Keratinocyte (primary cell): ENCODE measurements at regions not wholly inside any gene's neighbourhood (a gene's known extent, or its start where the extent isn't known, plus 50 kb on each side); places are given as distances from the start of the nearest gene placed in this dataset.

Source experiments
- DNase-seq: peaks from one replicate; pipeline ENCODE4 v3.0.0-alpha.2; 2011; ENCODE audit warnings: low read depth, missing footprints, low spot score
- FAIRE-seq: peaks from 2 replicates; lab custom pipeline; 2011; peaks lifted over from hg19 to GRCh38; lab: Jason Lieb, UNC
- H2AFZ ChIP-seq: 2 replicates; pipeline ENCODE4 v1.6.0; 2012; ENCODE audit warnings: low read length, control low read depth, inconsistent platforms; ENCODE audit not compliant: control insufficient read depth
- H3K27ac ChIP-seq: 2 replicates; pipeline ENCODE4 v1.5.1; 2011; ENCODE audit warnings: low read length; ENCODE audit not compliant: control insufficient read depth, insufficient read depth
- H3K27me3 ChIP-seq: 3 replicates; pipeline ENCODE4 v1.6.0; 2011; ENCODE audit warnings: low read length; ENCODE audit not compliant: control insufficient read depth, insufficient read depth; ENCODE audit errors: extremely low read depth
- H3K36me3 ChIP-seq, 2 experiments: 2 replicates in 1 of 2; 3 replicates in 1 of 2; pipeline ENCODE4 v1.5.1; 2011; ENCODE audit warnings: low read length in 2 of 2, mild to moderate bottlenecking in 1 of 2; ENCODE audit not compliant: control insufficient read depth in 2 of 2, insufficient read depth in 2 of 2; ENCODE audit errors: extremely low read depth in 1 of 2
- H3K4me1 ChIP-seq: 3 replicates; pipeline ENCODE4 v1.5.1; 2011; ENCODE audit warnings: low read length; ENCODE audit not compliant: control insufficient read depth, insufficient read depth; ENCODE audit errors: extremely low read depth
- H3K4me2 ChIP-seq: 3 replicates; pipeline ENCODE4 v1.6.0; 2011; ENCODE audit warnings: low read depth, low read length; ENCODE audit not compliant: control insufficient read depth, insufficient read depth; ENCODE audit errors: extremely low read depth
- H3K4me3 ChIP-seq, 3 experiments: fragments of 200-600 bp in 1 of 3; sonication (generic) in 1 of 3; 2 replicates in 2 of 3; 3 replicates in 1 of 3; pipeline ENCODE4 v1.5.1; 2011 to 2016; ENCODE audit warnings: low read length in 3 of 3, mild to moderate bottlenecking in 3 of 3, control low read depth in 2 of 3, inconsistent platforms in 1 of 3, low read depth in 1 of 3, mixed read lengths in 1 of 3, mixed run types in 1 of 3, moderate library complexity in 1 of 3; ENCODE audit not compliant: control insufficient read depth in 2 of 3, insufficient read depth in 2 of 3; ENCODE audit errors: extremely low read depth in 1 of 3
- H3K79me2 ChIP-seq: 2 replicates; pipeline ENCODE4 v1.6.0; 2012; ENCODE audit warnings: low read length; ENCODE audit not compliant: control insufficient read depth, insufficient read depth
- H3K9ac ChIP-seq: 3 replicates; pipeline ENCODE4 v1.6.0; 2011; ENCODE audit warnings: low read length; ENCODE audit not compliant: control insufficient read depth, insufficient read depth; ENCODE audit errors: extremely low read depth
- H3K9me1 ChIP-seq: 3 replicates; pipeline ENCODE4 v1.6.0; 2011; ENCODE audit warnings: low read length; ENCODE audit not compliant: control insufficient read depth, insufficient read depth; ENCODE audit errors: extremely low read depth
- H3K9me3 ChIP-seq: 2 replicates; pipeline ENCODE4 v1.5.1; 2012; ENCODE audit warnings: low read depth, low read length; ENCODE audit not compliant: control insufficient read depth
- H4K20me1 ChIP-seq: 3 replicates; pipeline ENCODE4 v1.6.0; 2011; ENCODE audit warnings: low read length; ENCODE audit not compliant: control insufficient read depth, insufficient read depth; ENCODE audit errors: extremely low read depth
- EZH2 ChIP-seq: IDR thresholded peaks from one replicate; pipeline ENCODE4 v1.6.1; 2012; ENCODE audit warnings: inconsistent platforms, mild to moderate bottlenecking, low read length, moderate library complexity
- dilution Hi-C: fragments of 300-500 bp; cut with MboI; formaldehyde crosslinking; loops from one replicate; pipeline ENCODE4 v1.7.0; 2020; ENCODE audit warnings: low sequenced_read_pairs; ENCODE audit not compliant: extremely low pct_ligation_motif_present
- TF ChIP-seq, protein P1 (sequence below), 3 experiments: IDR thresholded peaks in 1 of 3; conservative IDR thresholded peaks in 1 of 3; optimal IDR thresholded peaks in 1 of 3; 2 replicates in 2 of 3; 3 replicates in 1 of 3; pipeline versions ENCODE3 to v1.5.1; 2011; ENCODE audit warnings: low read length in 3 of 3, mild to moderate bottlenecking in 3 of 3, moderate library complexity in 2 of 3, control low read depth in 1 of 3, inconsistent platforms in 1 of 3; ENCODE audit not compliant: insufficient read depth in 2 of 3; ENCODE audit errors: extremely low read depth in 1 of 3

DNA sequence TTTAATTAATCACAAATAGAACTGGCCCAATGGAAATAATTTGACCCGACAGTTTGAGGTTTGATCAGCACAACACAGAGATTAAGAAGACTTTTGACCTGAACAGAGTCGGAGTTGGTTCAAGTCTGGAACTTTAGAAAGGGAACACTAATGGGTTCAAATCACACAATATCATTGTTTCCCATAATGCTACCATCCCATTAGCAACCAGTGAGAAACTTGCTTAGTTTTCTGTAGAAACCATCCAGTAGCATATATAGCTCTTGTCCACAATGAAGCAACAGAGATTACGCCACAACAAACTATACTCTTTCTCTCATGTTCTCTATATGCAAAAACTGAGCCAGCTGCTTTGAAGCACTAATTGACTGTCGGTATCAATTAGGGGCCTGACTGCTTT is 376.9 kb upstream of the SPRY2 start:
- Histone ChIP-seq H3K9me1 (no peaks in the 10 kb centered on the region), H3K4me3 (no peak overlapping the region), H3K27ac (no peak overlapping the region), H3K4me2 (no peak overlapping the region), H3K79me2 (no peaks in the 10 kb centered on the region), H4K20me1 (no peaks in the 10 kb centered on the region), H3K9ac (no peak overlapping the region), H3K27me3 (no peaks in the 10 kb centered on the region), H3K36me3 (no peaks in the 10 kb centered on the region), H2AFZ (no peak overlapping the region), H3K9me3 (no peaks in the 10 kb centered on the region), H3K4me1 (no peaks in the 10 kb centered on the region)
- TF ChIP-seq, protein P1, sequence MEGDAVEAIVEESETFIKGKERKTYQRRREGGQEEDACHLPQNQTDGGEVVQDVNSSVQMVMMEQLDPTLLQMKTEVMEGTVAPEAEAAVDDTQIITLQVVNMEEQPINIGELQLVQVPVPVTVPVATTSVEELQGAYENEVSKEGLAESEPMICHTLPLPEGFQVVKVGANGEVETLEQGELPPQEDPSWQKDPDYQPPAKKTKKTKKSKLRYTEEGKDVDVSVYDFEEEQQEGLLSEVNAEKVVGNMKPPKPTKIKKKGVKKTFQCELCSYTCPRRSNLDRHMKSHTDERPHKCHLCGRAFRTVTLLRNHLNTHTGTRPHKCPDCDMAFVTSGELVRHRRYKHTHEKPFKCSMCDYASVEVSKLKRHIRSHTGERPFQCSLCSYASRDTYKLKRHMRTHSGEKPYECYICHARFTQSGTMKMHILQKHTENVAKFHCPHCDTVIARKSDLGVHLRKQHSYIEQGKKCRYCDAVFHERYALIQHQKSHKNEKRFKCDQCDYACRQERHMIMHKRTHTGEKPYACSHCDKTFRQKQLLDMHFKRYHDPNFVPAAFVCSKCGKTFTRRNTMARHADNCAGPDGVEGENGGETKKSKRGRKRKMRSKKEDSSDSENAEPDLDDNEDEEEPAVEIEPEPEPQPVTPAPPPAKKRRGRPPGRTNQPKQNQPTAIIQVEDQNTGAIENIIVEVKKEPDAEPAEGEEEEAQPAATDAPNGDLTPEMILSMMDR (optimal IDR thresholded peaks at IDR 0.05 in 1 of 3, IDR thresholded peaks at IDR 0.05 in 1 of 3, conservative IDR thresholded peaks at IDR 0.05 in 1 of 3; ENCODE audit: extremely low read depth in 1 of 3, insufficient read depth in 2 of 3, low read length in 3 of 3), result no peak
- TF ChIP-seq EZH2, result no peak
- dilution Hi-C loops, result no loop called here
- FAIRE-seq (no peak), DNase-seq (no peak)

DNA sequence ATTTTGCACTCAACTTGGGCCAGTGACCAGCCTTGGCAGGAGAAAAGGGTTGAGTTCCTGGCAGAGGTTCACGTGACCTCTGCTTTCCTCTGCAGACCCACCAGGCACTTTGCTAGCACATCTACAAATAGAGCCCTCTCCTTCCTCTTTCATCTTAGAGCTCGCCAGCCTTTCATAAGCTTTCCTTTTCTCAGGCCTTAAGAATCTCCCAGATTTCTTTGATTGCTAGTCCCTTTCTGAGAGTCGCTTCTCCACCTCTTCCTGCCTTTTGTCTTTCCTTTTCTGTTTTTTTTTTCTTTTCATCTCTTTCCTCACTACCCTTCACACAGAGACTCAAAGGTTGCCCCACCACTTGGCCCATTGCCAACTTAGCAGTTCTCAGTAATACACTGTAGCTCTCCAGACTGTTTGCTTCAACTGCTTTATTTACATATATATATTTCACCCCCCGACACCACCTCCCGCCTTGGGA is 375.7 kb upstream of the SPRY2 start:
- Histone ChIP-seq H3K27me3 (no peaks in the 10 kb centered on the region), H3K9me3 (no peaks in the 10 kb centered on the region), H3K4me1 (no peaks in the 10 kb centered on the region), H3K4me3 (no peak overlapping the region), H3K79me2 (no peaks in the 10 kb centered on the region), H4K20me1 (no peaks in the 10 kb centered on the region), H3K4me2 (no peak overlapping the region), H3K27ac (no peak overlapping the region), H3K9me1 (no peaks in the 10 kb centered on the region), H3K36me3 (no peaks in the 10 kb centered on the region), H2AFZ (no peak overlapping the region), H3K9ac (no peak overlapping the region)
- FAIRE-seq, result no peak
- dilution Hi-C loops, result no loop called here
- no peak for DNase-seq
- TF ChIP-seq, protein P1 (optimal IDR thresholded peaks at IDR 0.05 in 1 of 3, IDR thresholded peaks at IDR 0.05 in 1 of 3, conservative IDR thresholded peaks at IDR 0.05 in 1 of 3; ENCODE audit: extremely low read depth in 1 of 3, insufficient read depth in 2 of 3, low read length in 3 of 3), result no peak
- no peak for TF ChIP-seq EZH2
